ENCODE measurements at regions not wholly inside any gene's neighbourhood (a gene's known extent, or its start where the extent isn't known, plus 50 kb on each side); places are given as distances from the start of the nearest gene placed in this dataset.

GRCh38 chr14:76699209-76699938 is 61.9 kb upstream of the VASH1 start:
- H3K79me2 ChIP-seq (ENCODE audit: insufficient read depth) = no peaks in the 10 kb centered on the region
- no peak overlapping the region for H3K9ac ChIP-seq
- no peak overlapping the region for H3K27ac ChIP-seq (ENCODE audit: low read depth in 2 of 2, low read length in 1 of 2)
- ChIA-PET CTCF (interaction anchor here (0.8 kb wide), 1 partner anchor 11 kb away, joined by 3 read pairs; no protein-coding TSS in a partner anchor), POLR2A (no interaction called here)
- no peak overlapping the region for H3K4me3 ChIP-seq (ENCODE audit: low read depth in 2 of 2, low read length in 1 of 2)
- no peaks in the 10 kb centered on the region for H3K9me3 ChIP-seq
- TF ChIP-seq EZH2phosphoT487 (IDR thresholded peaks at IDR 0.05; ENCODE audit: borderline replicate concordance, low read depth) (no peak), USF2 (IDR thresholded peaks at IDR 0.05; ENCODE audit: borderline replicate concordance, low read depth, low read length) (no peak), FOXJ3 (CRISPR knock-in tag; IDR thresholded peaks at IDR 0.05) (no peak), ELF1 (IDR thresholded peaks at IDR 0.05) (no peak), MEF2A (IDR thresholded peaks at IDR 0.05; ENCODE audit: borderline replicate concordance, low read depth) (no peak)
- H3F3A ChIP-seq (replicated peaks; ENCODE audit: insufficient read depth) = no peaks in the 10 kb centered on the region
- H4K20me1 ChIP-seq (ENCODE audit: insufficient read depth) = no peaks in the 10 kb centered on the region
- no peak overlapping the region for H3K4me2 ChIP-seq
- no peak for DNase-seq
- no peaks in the 10 kb centered on the region for H3K36me3 ChIP-seq (replicated peaks in 1 of 2; ENCODE audit: control insufficient read depth in 1 of 2, insufficient read depth in 2 of 2, low read length in 1 of 2)
- no peaks in the 10 kb centered on the region; the same call in 1 of the 2 replicates for H3K27me3 ChIP-seq (ENCODE audit: insufficient read depth)
- 22% methylated on average over 6 of the region's 6 CpGs for WGBS (ENCODE audit: low lambda C conversion rate)
- H3K9me2 ChIP-seq = no peaks in the 10 kb centered on the region
- H3K4me1 ChIP-seq (ENCODE audit: control insufficient read depth in 1 of 2, insufficient read depth in 2 of 2, low read depth in 1 of 2, low read length in 1 of 2) = peaks cover 0 to 3% of the 10 kb centered on the region in 2 experiments; a peak in 1 of 4 replicates
- H2AFZ ChIP-seq (ENCODE audit: low read depth) = no peak overlapping the region

GRCh38 chr14:76699939-76700590 is 61.2 kb upstream of the VASH1 start:
- H3K4me2 ChIP-seq = no peak overlapping the region
- no peak for DNase-seq
- no peaks in the 10 kb centered on the region; the same call in 1 of the 2 replicates for H3K27me3 ChIP-seq (ENCODE audit: insufficient read depth)
- no peak overlapping the region for H3K9ac ChIP-seq
- POLR2A ChIA-PET = interaction anchor here (0.7 kb wide), 1 partner anchor 11 kb away, joined by 3 read pairs; no protein-coding TSS in a partner anchor
- no peaks in the 10 kb centered on the region for H3K79me2 ChIP-seq (ENCODE audit: insufficient read depth)
- H3K36me3 ChIP-seq (replicated peaks in 1 of 2; ENCODE audit: control insufficient read depth in 1 of 2, insufficient read depth in 2 of 2, low read length in 1 of 2) = no peaks in the 10 kb centered on the region
- H3K9me3 ChIP-seq = no peaks in the 10 kb centered on the region
- H3K27ac ChIP-seq (ENCODE audit: low read depth in 2 of 2, low read length in 1 of 2) = no peak overlapping the region
- no peak overlapping the region for H2AFZ ChIP-seq (ENCODE audit: low read depth)
- no peak overlapping the region for H3K4me3 ChIP-seq (ENCODE audit: low read depth in 2 of 2, low read length in 1 of 2)
- H4K20me1 ChIP-seq (ENCODE audit: insufficient read depth) = no peaks in the 10 kb centered on the region
- no peaks in the 10 kb centered on the region for H3F3A ChIP-seq (replicated peaks; ENCODE audit: insufficient read depth)
- CTCF ChIA-PET = interaction anchor here (0.8 to 0.9 kb wide), 3 partner anchors 10 to 991 kb away, joined by 3 to 7 read pairs (median 3); no protein-coding TSS in a partner anchor
- 51% methylated on average over 8 of the region's 8 CpGs for WGBS (ENCODE audit: low lambda C conversion rate)
- TF ChIP-seq MXI1 (IDR thresholded peaks at IDR 0.05; ENCODE audit: low read depth, low read length) (no peak), CTCF (IDR thresholded peaks at IDR 0.05) (no peak), RCOR1 (IDR thresholded peaks at IDR 0.05; ENCODE audit: low read length) (no peak), ELF1 (IDR thresholded peaks at IDR 0.05) (no peak)
- H3K4me1 ChIP-seq (ENCODE audit: control insufficient read depth in 1 of 2, insufficient read depth in 2 of 2, low read depth in 1 of 2, low read length in 1 of 2) = peaks cover 0 to 3% of the 10 kb centered on the region in 2 experiments; a peak in 1 of 4 replicates
- H3K9me2 ChIP-seq = no peaks in the 10 kb centered on the region
